ENCODE measurements at regions not wholly inside any gene's neighbourhood (a gene's known extent, or its start where the extent isn't known, plus 50 kb on each side); places are given as distances from the start of the nearest gene placed in this dataset.
"Not testable (repeated sequence)": the region's sequence is repeated elsewhere in the genome, so short reads cannot be mapped to it uniquely, and the experiment has no call there.

DNA sequence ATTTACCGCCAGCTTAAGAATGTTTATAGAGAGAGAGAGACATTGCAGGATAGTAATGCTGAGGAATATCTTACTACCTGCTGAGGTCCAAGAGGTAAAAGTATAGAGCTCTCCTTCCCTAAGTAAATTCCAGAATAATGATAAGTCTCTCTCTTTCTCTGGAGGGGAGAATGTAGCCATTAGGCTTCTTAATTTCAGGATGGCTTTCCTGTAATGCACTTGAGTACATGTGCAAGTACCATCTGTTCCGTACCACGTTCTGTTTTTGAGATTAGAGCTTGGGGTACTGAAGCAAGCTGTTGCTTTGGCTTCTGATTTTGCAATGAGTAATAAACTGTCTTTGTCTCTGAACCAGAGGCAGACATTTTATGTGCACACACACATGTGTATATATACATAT, 1314.0 kb downstream of the JRKL start:
- no peak overlapping the region for H3K9ac ChIP-seq (replicated peaks; ENCODE audit: extremely low read depth, insufficient read depth, low read length)
- no TSS peak for BruUV-seq (replicated peaks)
- H3K79me2 ChIP-seq (ENCODE audit: control insufficient read depth, insufficient read depth, low read length): no peaks in the 10 kb centered on the region
- intact Hi-C loops (cut with micrococcal nuclease) (no loop called here), dilution Hi-C loops (cut with MboI; ENCODE audit: extremely low pct_ligation_motif_present, low sequenced_read_pairs) (no loop called here)
- H3K27me3 ChIP-seq (ENCODE audit: control insufficient read depth in 2 of 2, insufficient read depth in 2 of 2, low read length in 2 of 2): no peaks in the 10 kb centered on the region
- no peak overlapping the region for H3K4me3 ChIP-seq (replicated peaks in 1 of 3; ENCODE audit: insufficient read depth in 1 of 3, low read depth in 1 of 3, low read length in 3 of 3)
- no peaks in the 10 kb centered on the region for H3K4me1 ChIP-seq (ENCODE audit: control insufficient read depth, extremely low read depth, insufficient read depth, low read length)
- no peaks in the 10 kb centered on the region for H4K20me1 ChIP-seq (replicated peaks; ENCODE audit: control insufficient read depth, extremely low read depth, insufficient read depth, low read length)
- no peak overlapping the region for H3K27ac ChIP-seq (ENCODE audit: insufficient read depth, low read depth, low read length)
- no peaks in the 10 kb centered on the region for H3K9me3 ChIP-seq (replicated peaks; ENCODE audit: control insufficient read depth, insufficient read depth, low read length)
- DNase-seq (ENCODE audit: low read depth, low spot score) (no peak), FAIRE-seq (no peak)
- H3K9me1 ChIP-seq (replicated peaks; ENCODE audit: control insufficient read depth, extremely low read depth, insufficient read depth, low read length): no peaks in the 10 kb centered on the region
- H3K4me2 ChIP-seq (ENCODE audit: insufficient read depth, low read length): no peak overlapping the region
- POLR2A ChIA-PET: no interaction called here
- H3K36me3 ChIP-seq (ENCODE audit: control insufficient read depth in 2 of 2, extremely low read depth in 1 of 2, insufficient read depth in 2 of 2, low read length in 2 of 2): no peaks in the 10 kb centered on the region
- no peak overlapping the region for H2AFZ ChIP-seq (ENCODE audit: low read depth, low read length)
- no peak for TF ChIP-seq FOS (IDR thresholded peaks at IDR 0.05; ENCODE audit: borderline replicate concordance, insufficient read depth, low read length)
- TF ChIP-seq, protein P1, sequence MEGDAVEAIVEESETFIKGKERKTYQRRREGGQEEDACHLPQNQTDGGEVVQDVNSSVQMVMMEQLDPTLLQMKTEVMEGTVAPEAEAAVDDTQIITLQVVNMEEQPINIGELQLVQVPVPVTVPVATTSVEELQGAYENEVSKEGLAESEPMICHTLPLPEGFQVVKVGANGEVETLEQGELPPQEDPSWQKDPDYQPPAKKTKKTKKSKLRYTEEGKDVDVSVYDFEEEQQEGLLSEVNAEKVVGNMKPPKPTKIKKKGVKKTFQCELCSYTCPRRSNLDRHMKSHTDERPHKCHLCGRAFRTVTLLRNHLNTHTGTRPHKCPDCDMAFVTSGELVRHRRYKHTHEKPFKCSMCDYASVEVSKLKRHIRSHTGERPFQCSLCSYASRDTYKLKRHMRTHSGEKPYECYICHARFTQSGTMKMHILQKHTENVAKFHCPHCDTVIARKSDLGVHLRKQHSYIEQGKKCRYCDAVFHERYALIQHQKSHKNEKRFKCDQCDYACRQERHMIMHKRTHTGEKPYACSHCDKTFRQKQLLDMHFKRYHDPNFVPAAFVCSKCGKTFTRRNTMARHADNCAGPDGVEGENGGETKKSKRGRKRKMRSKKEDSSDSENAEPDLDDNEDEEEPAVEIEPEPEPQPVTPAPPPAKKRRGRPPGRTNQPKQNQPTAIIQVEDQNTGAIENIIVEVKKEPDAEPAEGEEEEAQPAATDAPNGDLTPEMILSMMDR (IDR thresholded peaks at IDR 0.05; ENCODE audit: extremely low read depth in 1 of 2, insufficient read depth in 1 of 2, low read depth in 1 of 2, low read length in 2 of 2): no peak
- no peak for TF ChIP-seq GATA2 (IDR thresholded peaks at IDR 0.05; ENCODE audit: insufficient read depth, insufficient read length, low read depth, low read length)
- no peak for TF ChIP-seq POLR2AphosphoS5 (IDR thresholded peaks at IDR 0.05; ENCODE audit: insufficient read depth, low read depth, low read length)
- TF ChIP-seq, protein P2, sequence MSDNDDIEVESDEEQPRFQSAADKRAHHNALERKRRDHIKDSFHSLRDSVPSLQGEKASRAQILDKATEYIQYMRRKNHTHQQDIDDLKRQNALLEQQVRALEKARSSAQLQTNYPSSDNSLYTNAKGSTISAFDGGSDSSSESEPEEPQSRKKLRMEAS (IDR thresholded peaks at IDR 0.05; ENCODE audit: insufficient read depth, insufficient read length): no peak
- TF ChIP-seq JUN (IDR thresholded peaks at IDR 0.05; ENCODE audit: borderline replicate concordance, insufficient read depth, insufficient read length, low read depth): no peak
- no peak for TF ChIP-seq EZH2 (IDR thresholded peaks at IDR 0.05; ENCODE audit: borderline replicate concordance, low read depth, low read length, severe bottlenecking)
- TF ChIP-seq MYC (IDR thresholded peaks at IDR 0.05; ENCODE audit: low read depth, low read length): no peak
- no peak for TF ChIP-seq POLR2A (IDR thresholded peaks at IDR 0.05; ENCODE audit: low read depth, low read length)
- CTCF ChIA-PET: no interaction called here

DNA sequence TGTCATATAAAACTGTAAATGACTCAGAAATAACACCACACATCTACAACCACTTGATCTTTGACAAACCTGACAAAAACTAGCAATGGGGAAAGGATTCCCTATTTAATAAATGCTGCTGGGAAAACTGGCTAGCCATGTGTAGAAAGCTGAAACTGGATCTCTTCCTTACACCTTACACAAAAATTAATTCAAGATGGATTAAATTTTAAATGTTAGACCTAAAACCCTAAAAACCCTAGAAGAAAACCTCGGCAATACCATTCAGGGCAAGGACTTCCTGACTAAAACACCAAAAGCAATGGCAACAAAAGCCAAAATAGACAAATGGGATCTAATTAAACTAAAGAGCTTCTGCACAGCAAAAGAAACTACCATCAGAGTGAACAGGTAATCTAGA, 1315.3 kb upstream of the CNTN5 start:
- intact Hi-C loops (cut with micrococcal nuclease); H3K36me3 ChIP-seq (ENCODE audit: control insufficient read depth in 2 of 2, extremely low read depth in 1 of 2, insufficient read depth in 2 of 2, low read length in 2 of 2); H3K9ac ChIP-seq (replicated peaks; ENCODE audit: extremely low read depth, insufficient read depth, low read length); DNase-seq (ENCODE audit: low read depth, low spot score); H3K4me2 ChIP-seq (ENCODE audit: insufficient read depth, low read length); H2AFZ ChIP-seq (ENCODE audit: low read depth, low read length); CTCF ChIA-PET; H3K27me3 ChIP-seq (ENCODE audit: control insufficient read depth in 2 of 2, insufficient read depth in 2 of 2, low read length in 2 of 2); POLR2A ChIA-PET; H3K4me1 ChIP-seq (ENCODE audit: control insufficient read depth, extremely low read depth, insufficient read depth, low read length); H3K27ac ChIP-seq (ENCODE audit: insufficient read depth, low read depth, low read length); H3K4me3 ChIP-seq (replicated peaks in 1 of 3; ENCODE audit: insufficient read depth in 1 of 3, low read depth in 1 of 3, low read length in 3 of 3); H3K9me3 ChIP-seq (replicated peaks; ENCODE audit: control insufficient read depth, insufficient read depth, low read length); dilution Hi-C loops (cut with MboI; ENCODE audit: extremely low pct_ligation_motif_present, low sequenced_read_pairs); FAIRE-seq; H3K79me2 ChIP-seq (ENCODE audit: control insufficient read depth, insufficient read depth, low read length); BruUV-seq (replicated peaks); H3K9me1 ChIP-seq (replicated peaks; ENCODE audit: control insufficient read depth, extremely low read depth, insufficient read depth, low read length); H4K20me1 ChIP-seq (replicated peaks; ENCODE audit: control insufficient read depth, extremely low read depth, insufficient read depth, low read length): not testable (repeated sequence)

Data from endothelial cell of umbilical vein (primary cell).